Hepatocyte (in vitro differentiated cells): ENCODE measurements at regions not wholly inside any gene's neighbourhood (a gene's known extent, or its start where the extent isn't known, plus 50 kb on each side); places are given as distances from the start of the nearest gene placed in this dataset.

Experiments
- DNase-seq: peaks from one replicate; pipeline ENCODE4 v3.0.0-alpha.2; 2016; ENCODE audit warnings: low spot score
- H2AFZ ChIP-seq: fragments of 200-600 bp; sonication (generic); 2 replicates; pipeline ENCODE4 v1.6.0; 2016; ENCODE audit warnings: antibody characterized with exemption, mild to moderate bottlenecking
- H3K27ac ChIP-seq: fragments of 200-600 bp; sonication (generic); 2 replicates; pipeline ENCODE4 v1.5.1; 2016; ENCODE audit warnings: mild to moderate bottlenecking
- H3K27me3 ChIP-seq: fragments of 200-600 bp; sonication (generic); 2 replicates; pipeline ENCODE4 v1.6.1; 2016
- H3K36me3 ChIP-seq: fragments of 200-600 bp; sonication (generic); replicated peaks from 2 replicates; pipeline ENCODE4 v1.5.1; 2016; ENCODE audit warnings: low read depth; ENCODE audit not compliant: insufficient read depth
- H3K4me1 ChIP-seq: fragments of 200-600 bp; sonication (generic); 2 replicates; pipeline ENCODE4 v1.5.1; 2016; ENCODE audit warnings: mild to moderate bottlenecking, moderate library complexity; ENCODE audit not compliant: insufficient read depth
- H3K4me2 ChIP-seq: fragments of 200-600 bp; sonication (generic); 2 replicates; pipeline ENCODE4 v1.6.0; 2016
- H3K4me3 ChIP-seq: fragments of 200-600 bp; sonication (generic); 2 replicates; pipeline ENCODE4 v1.5.1; 2016; ENCODE audit warnings: mild to moderate bottlenecking
- H3K79me2 ChIP-seq: fragments of 200-600 bp; sonication (generic); 2 replicates; pipeline ENCODE4 v1.6.0; 2017; ENCODE audit warnings: mild to moderate bottlenecking
- H3K9me2 ChIP-seq: fragments of 200-600 bp; sonication (generic); replicated peaks from 2 replicates; pipeline ENCODE4 v1.6.0; 2017; ENCODE audit warnings: mild to moderate bottlenecking; ENCODE audit not compliant: insufficient read depth
- H3K9me3 ChIP-seq: fragments of 200-600 bp; sonication (generic); 2 replicates; pipeline ENCODE4 v1.5.1; 2016; ENCODE audit warnings: low read depth, mild to moderate bottlenecking
- H4K20me1 ChIP-seq: fragments of 200-600 bp; sonication (generic); 2 replicates; pipeline ENCODE4 v1.6.0; 2016; ENCODE audit warnings: mild to moderate bottlenecking; ENCODE audit not compliant: insufficient read depth, poor library complexity, severe bottlenecking
- EZH2 ChIP-seq: fragments of 200-600 bp; sonication (generic); IDR thresholded peaks from 2 replicates; pipeline ENCODE4 v1.6.1; 2016; ENCODE audit warnings: antibody characterized with exemption, mild to moderate bottlenecking, borderline replicate concordance
- EZH2phosphoT487 ChIP-seq: fragments of 200-600 bp; sonication (generic); IDR thresholded peaks from one replicate; pipeline ENCODE4 v1.6.1; 2018; ENCODE audit warnings: antibody characterized with exemption, mild to moderate bottlenecking, low read depth, moderate library complexity; ENCODE audit not compliant: unreplicated experiment, severe bottlenecking
- WGBS: methylation state at CpG from one replicate; pipeline ENCODE4 v1.1.6; 2016; ENCODE audit warnings: low lambda C conversion rate; ENCODE audit errors: missing lambda C conversion rate; 5-methylcytosine and 5-hydroxymethylcytosine counted together
- TF ChIP-seq, protein P1 (sequence below): fragments of 200-600 bp; sonication (generic); IDR thresholded peaks from 2 replicates; pipeline ENCODE4 v1.5.1; 2016; ENCODE audit warnings: antibody characterized with exemption, mild to moderate bottlenecking; ENCODE audit not compliant: poor library complexity

DNA sequence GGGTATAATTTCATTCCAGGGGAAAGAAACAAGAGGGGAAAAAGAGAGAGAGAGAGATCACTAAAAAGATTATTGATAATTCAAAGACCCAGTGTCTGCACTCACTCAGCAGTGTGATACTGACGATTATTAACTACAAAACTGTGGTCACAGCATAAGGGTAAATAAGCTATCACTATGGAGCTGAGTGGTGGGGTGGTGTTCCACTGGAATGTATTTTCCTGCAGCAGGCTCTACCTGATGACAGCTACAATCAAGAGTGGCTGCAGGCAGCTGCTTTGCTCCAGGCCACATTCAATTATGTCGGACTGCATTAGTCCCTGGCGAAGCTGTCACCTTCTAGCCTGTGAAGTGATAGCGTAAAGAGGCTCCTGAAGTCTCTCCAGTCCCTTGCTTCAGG is 122.2 kb upstream of the TFAP2D start:
- H2AFZ ChIP-seq, result no peak overlapping the region
- H4K20me1 ChIP-seq, result no peaks in the 10 kb centered on the region
- H3K36me3 ChIP-seq, result no peaks in the 10 kb centered on the region
- H3K9me3 ChIP-seq, result no peaks in the 10 kb centered on the region
- H3K4me1 ChIP-seq, result no peaks in the 10 kb centered on the region
- TF ChIP-seq EZH2phosphoT487, result no peak
- no peaks in the 10 kb centered on the region for H3K79me2 ChIP-seq
- no peak overlapping the region for H3K4me2 ChIP-seq
- no peak for DNase-seq
- H3K27me3 ChIP-seq, result no peaks in the 10 kb centered on the region
- H3K9me2 ChIP-seq, result no peaks in the 10 kb centered on the region
- WGBS, result 32% methylated on average over 4 of the region's 4 CpGs
- H3K27ac ChIP-seq, result no peak overlapping the region
- H3K4me3 ChIP-seq, result no peak overlapping the region

DNA sequence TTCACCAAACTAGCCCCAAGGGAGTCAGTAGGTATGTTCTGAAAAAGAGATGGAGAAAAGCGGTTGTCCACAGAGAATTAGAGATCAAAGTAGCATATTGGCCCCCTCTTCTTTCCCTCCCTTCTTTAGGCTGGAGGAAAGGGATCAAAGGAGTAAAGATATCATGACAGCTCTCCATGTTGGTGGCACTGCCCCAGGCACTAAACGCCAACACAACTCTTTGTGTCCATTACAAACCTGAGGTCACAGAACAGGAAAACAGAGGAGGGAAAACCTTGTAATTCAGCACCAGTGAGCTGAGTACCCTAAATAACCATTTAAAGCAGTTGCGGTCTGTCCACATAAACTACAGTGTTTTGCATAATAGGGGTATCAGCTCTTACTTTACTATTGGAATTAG is 113.0 kb upstream of the TFAP2D start:
- no peaks in the 10 kb centered on the region for H3K9me2 ChIP-seq
- no peaks in the 10 kb centered on the region for H4K20me1 ChIP-seq
- H3K4me3 ChIP-seq, result no peak overlapping the region
- no peaks in the 10 kb centered on the region for H3K27me3 ChIP-seq
- H2AFZ ChIP-seq, result no peak overlapping the region
- TF ChIP-seq EZH2phosphoT487, result no peak
- TF ChIP-seq, protein P1, sequence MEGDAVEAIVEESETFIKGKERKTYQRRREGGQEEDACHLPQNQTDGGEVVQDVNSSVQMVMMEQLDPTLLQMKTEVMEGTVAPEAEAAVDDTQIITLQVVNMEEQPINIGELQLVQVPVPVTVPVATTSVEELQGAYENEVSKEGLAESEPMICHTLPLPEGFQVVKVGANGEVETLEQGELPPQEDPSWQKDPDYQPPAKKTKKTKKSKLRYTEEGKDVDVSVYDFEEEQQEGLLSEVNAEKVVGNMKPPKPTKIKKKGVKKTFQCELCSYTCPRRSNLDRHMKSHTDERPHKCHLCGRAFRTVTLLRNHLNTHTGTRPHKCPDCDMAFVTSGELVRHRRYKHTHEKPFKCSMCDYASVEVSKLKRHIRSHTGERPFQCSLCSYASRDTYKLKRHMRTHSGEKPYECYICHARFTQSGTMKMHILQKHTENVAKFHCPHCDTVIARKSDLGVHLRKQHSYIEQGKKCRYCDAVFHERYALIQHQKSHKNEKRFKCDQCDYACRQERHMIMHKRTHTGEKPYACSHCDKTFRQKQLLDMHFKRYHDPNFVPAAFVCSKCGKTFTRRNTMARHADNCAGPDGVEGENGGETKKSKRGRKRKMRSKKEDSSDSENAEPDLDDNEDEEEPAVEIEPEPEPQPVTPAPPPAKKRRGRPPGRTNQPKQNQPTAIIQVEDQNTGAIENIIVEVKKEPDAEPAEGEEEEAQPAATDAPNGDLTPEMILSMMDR, result no peak
- TF ChIP-seq EZH2, result no peak
- no peak for DNase-seq
- 80% methylated on average over 3 of the region's 3 CpGs for WGBS
- H3K9me3 ChIP-seq, result no peaks in the 10 kb centered on the region
- no peaks in the 10 kb centered on the region for H3K4me1 ChIP-seq
- no peaks in the 10 kb centered on the region for H3K36me3 ChIP-seq
- no peak overlapping the region for H3K27ac ChIP-seq
- no peaks in the 10 kb centered on the region for H3K79me2 ChIP-seq
- no peak overlapping the region for H3K4me2 ChIP-seq

DNA sequence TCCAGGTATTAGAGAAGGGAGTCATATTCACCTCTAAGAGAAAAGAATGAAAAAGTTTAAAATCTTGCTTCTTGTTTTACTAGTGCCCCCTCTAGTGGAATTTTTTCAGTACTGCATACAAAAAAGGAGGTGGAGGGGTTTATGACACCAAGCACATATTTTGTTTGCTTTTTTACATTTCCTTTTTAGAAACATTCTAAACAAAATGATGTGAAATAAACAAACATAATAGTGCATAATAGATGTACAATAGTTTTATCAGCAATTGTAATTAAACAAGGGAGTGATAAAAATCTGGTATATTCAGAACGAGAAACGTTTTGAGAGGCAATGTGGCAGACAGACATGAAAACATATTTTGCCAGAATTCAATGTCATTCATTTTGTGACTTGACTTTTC is 111.0 kb upstream of the TFAP2D start:
- no peaks in the 10 kb centered on the region for H3K4me1 ChIP-seq
- H4K20me1 ChIP-seq, result no peaks in the 10 kb centered on the region
- no peak overlapping the region for H3K27ac ChIP-seq
- no peaks in the 10 kb centered on the region for H3K36me3 ChIP-seq
- peak; percentile 63 for DNase-seq
- H3K9me3 ChIP-seq, result no peaks in the 10 kb centered on the region
- no peaks in the 10 kb centered on the region for H3K79me2 ChIP-seq
- no peak for TF ChIP-seq EZH2phosphoT487
- TF ChIP-seq, protein P1, result peak; percentile 80
- TF ChIP-seq EZH2, result no peak
- 61% methylated on average over 2 of the region's 2 CpGs for WGBS
- no peak overlapping the region for H3K4me2 ChIP-seq
- H3K9me2 ChIP-seq, result no peaks in the 10 kb centered on the region
- no peaks in the 10 kb centered on the region for H3K27me3 ChIP-seq
- no peak overlapping the region for H2AFZ ChIP-seq
- H3K4me3 ChIP-seq, result no peak overlapping the region

GRCh38 chr6:50608421-50608820 is 104.9 kb upstream of the TFAP2D start:
- H3K4me2 ChIP-seq, result no peak overlapping the region
- no peak overlapping the region for H2AFZ ChIP-seq
- no peaks in the 10 kb centered on the region for H4K20me1 ChIP-seq
- no peak overlapping the region for H3K27ac ChIP-seq
- no peaks in the 10 kb centered on the region for H3K79me2 ChIP-seq
- TF ChIP-seq, protein P1, result no peak
- no peak for TF ChIP-seq EZH2
- no peak for TF ChIP-seq EZH2phosphoT487
- no peak for DNase-seq
- no peaks in the 10 kb centered on the region for H3K9me3 ChIP-seq
- H3K36me3 ChIP-seq, result no peaks in the 10 kb centered on the region
- H3K27me3 ChIP-seq, result no peaks in the 10 kb centered on the region
- no peak overlapping the region for H3K4me3 ChIP-seq
- H3K4me1 ChIP-seq, result no peaks in the 10 kb centered on the region
- 69% methylated on average over 5 of the region's 5 CpGs for WGBS
- H3K9me2 ChIP-seq, result no peaks in the 10 kb centered on the region
